ENCODE measurements at regions not wholly inside any gene's neighbourhood (a gene's known extent, or its start where the extent isn't known, plus 50 kb on each side); places are given as distances from the start of the nearest gene placed in this dataset.

DNA sequence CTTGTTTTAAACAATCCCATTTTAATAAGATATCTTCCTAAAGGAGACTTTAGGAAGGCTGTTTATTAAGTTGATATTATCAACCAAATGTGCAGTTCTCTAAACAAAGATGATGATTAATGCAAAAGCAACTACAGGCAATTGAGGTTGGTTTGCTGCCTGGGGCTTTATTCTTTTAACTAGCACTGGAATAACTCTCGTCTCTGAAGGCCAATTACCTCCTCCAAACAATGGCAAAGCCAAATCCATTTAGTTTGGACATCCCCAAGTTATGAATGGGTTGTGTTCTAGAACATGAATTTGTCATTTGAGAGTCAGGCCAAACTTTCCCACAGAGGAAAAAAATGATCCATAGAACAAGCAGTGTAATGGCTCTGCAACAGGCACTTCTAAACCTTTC lies 114.1 kb downstream of the SLC16A9 start:
- TF ChIP-seq, protein P1, sequence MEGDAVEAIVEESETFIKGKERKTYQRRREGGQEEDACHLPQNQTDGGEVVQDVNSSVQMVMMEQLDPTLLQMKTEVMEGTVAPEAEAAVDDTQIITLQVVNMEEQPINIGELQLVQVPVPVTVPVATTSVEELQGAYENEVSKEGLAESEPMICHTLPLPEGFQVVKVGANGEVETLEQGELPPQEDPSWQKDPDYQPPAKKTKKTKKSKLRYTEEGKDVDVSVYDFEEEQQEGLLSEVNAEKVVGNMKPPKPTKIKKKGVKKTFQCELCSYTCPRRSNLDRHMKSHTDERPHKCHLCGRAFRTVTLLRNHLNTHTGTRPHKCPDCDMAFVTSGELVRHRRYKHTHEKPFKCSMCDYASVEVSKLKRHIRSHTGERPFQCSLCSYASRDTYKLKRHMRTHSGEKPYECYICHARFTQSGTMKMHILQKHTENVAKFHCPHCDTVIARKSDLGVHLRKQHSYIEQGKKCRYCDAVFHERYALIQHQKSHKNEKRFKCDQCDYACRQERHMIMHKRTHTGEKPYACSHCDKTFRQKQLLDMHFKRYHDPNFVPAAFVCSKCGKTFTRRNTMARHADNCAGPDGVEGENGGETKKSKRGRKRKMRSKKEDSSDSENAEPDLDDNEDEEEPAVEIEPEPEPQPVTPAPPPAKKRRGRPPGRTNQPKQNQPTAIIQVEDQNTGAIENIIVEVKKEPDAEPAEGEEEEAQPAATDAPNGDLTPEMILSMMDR (IDR thresholded peaks at IDR 0.05; ENCODE audit: insufficient read depth, low read depth, low read length, missing control alignments) = no peak
- H3K4me3 ChIP-seq (ENCODE audit: low read depth, low read length) = no peak overlapping the region
- no peak for DNase-seq (ENCODE audit: low read depth)

- no peak overlapping the region for H3K4me3 ChIP-seq (ENCODE audit: low read depth, low read length)
- no peak for DNase-seq (ENCODE audit: low read depth)
- TF ChIP-seq, protein P1 (IDR thresholded peaks at IDR 0.05; ENCODE audit: insufficient read depth, low read depth, low read length, missing control alignments) = no peak
These were observed 115.9 kb downstream of the SLC16A9 start for GRCh38 chr10:59593768-59594167.

DNA sequence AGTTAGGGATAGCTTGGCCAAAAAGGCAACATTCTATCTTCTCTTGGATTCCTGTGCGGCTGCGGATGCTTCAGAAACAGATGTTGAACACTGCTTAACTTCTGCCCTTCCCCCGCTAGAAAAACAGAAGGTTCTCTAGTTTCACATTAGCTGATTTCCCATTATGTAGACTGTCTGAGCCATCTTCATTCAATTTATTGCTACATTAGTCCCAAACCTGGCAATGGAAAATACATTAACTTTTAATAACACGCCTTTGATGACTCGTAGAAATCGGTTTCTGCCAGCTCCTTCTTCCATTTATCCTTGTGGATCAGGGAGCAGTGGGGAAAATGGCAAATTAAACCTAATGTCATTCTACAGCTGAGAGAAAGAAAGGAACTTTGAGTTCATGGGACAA lies 119.9 kb downstream of the SLC16A9 start:
- TF ChIP-seq, protein P1 (IDR thresholded peaks at IDR 0.05; ENCODE audit: insufficient read depth, low read depth, low read length, missing control alignments) = no peak
- no peak overlapping the region for H3K4me3 ChIP-seq (ENCODE audit: low read depth, low read length)
- no peak for DNase-seq (ENCODE audit: low read depth)

DNA sequence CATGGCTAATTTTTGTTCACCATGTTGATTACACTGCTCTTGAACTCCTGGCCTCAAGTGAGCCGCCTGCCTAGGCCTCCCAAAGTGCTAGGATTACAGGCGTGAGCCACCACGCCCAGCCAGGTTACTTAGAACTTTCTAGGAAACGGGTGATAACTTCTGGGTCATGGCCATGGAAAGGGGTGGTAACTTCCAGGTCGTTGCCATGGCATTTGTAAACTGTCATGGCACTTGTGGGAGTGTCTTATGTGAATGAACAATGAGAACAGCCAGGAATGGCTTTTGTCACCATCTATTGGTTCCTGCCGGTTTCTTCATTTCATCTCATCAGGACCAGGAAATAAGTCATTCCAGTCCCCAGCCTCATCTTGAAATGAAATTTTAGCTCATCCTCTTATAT lies 120.9 kb downstream of the SLC16A9 start:
- no peak for DNase-seq (ENCODE audit: low read depth)
- no peak overlapping the region for H3K4me3 ChIP-seq (ENCODE audit: low read depth, low read length)
- TF ChIP-seq, protein P1 (IDR thresholded peaks at IDR 0.05; ENCODE audit: insufficient read depth, low read depth, low read length, missing control alignments) = no peak

- no peak for DNase-seq (ENCODE audit: low read depth)
- no peak overlapping the region for H3K4me3 ChIP-seq (ENCODE audit: low read depth, low read length)
- TF ChIP-seq, protein P1 (IDR thresholded peaks at IDR 0.05; ENCODE audit: insufficient read depth, low read depth, low read length, missing control alignments) = no peak
These were observed 121.9 kb downstream of the SLC16A9 start for GRCh38 chr10:59587756-59588140.

GRCh38 chr10:59587083-59587755 lies 122.4 kb downstream of the SLC16A9 start:
- TF ChIP-seq, protein P1 (IDR thresholded peaks at IDR 0.05; ENCODE audit: insufficient read depth, low read depth, low read length, missing control alignments) = no peak
- DNase-seq (ENCODE audit: low read depth) = no peak
- no peak overlapping the region for H3K4me3 ChIP-seq (ENCODE audit: low read depth, low read length)

DNA sequence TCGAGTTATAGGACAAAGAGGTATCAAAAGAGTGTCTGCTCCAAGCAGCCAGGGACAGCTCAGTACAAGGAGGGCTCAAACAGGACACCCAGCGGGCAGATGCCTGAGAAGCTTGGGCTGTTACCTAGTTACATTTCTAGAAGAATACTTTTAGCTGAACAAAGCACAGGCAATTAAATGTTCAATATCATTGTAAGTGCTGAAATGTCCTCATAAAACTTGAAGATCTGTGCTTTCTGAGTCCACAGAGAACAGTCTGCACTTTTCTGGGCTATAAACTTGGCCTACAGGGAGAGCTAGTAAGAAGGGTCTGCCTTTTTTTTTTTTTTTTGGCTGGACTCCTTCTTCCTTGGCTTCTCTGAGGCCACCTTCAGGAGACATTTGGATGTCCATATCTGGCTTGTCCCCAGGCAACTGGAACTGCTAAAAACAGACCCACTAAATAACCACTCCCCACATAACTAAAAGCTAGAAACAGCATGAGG lies 123.2 kb downstream of the SLC16A9 start:
- no peak for DNase-seq (ENCODE audit: low read depth)
- H3K4me3 ChIP-seq (ENCODE audit: low read depth, low read length) = no peak overlapping the region
- TF ChIP-seq, protein P1 (IDR thresholded peaks at IDR 0.05; ENCODE audit: insufficient read depth, low read depth, low read length, missing control alignments) = no peak

All from GM12865 (cell line).